ENCODE measurements at regions not wholly inside any gene's neighbourhood (a gene's known extent, or its start where the extent isn't known, plus 50 kb on each side); places are given as distances from the start of the nearest gene placed in this dataset.

GRCh38 chr4:42328978-42329377 lies 68.3 kb upstream of the SHISA3 start:
- DNase-seq (ENCODE audit: low read depth): no peak

GRCh38 chr4:42329421-42329820 lies 67.9 kb upstream of the SHISA3 start:
- no peak for DNase-seq (ENCODE audit: low read depth)

- no peak for DNase-seq (ENCODE audit: low read depth)
These were observed 67.2 kb upstream of the SHISA3 start for GRCh38 chr4:42330002-42330592.

GRCh38 chr4:42331040-42331439 lies 66.2 kb upstream of the SHISA3 start:
- DNase-seq (ENCODE audit: low read depth): no peak

GRCh38 chr4:42331914-42332368 lies 65.3 kb upstream of the SHISA3 start:
- DNase-seq (ENCODE audit: low read depth): no peak

- DNase-seq (ENCODE audit: low read depth): no peak
These were observed 57.3 kb upstream of the SHISA3 start for GRCh38 chr4:42339935-42340406.

GRCh38 chr4:42341518-42342026 lies 55.7 kb upstream of the SHISA3 start:
- DNase-seq (ENCODE audit: low read depth): no peak

- DNase-seq (ENCODE audit: low read depth): no peak
These were observed 54.8 kb upstream of the SHISA3 start for GRCh38 chr4:42342459-42342858.

GRCh38 chr4:42344309-42344708 lies 53.0 kb upstream of the SHISA3 start:
- DNase-seq (ENCODE audit: low read depth): no peak

GRCh38 chr4:42344749-42345148 lies 52.5 kb upstream of the SHISA3 start:
- no peak for DNase-seq (ENCODE audit: low read depth)

GRCh38 chr4:42345962-42346544 lies 51.2 kb upstream of the SHISA3 start:
- no peak for DNase-seq (ENCODE audit: low read depth)

GRCh38 chr4:42347076-42347475 lies 50.2 kb upstream of the SHISA3 start:
- no peak for DNase-seq (ENCODE audit: low read depth)
